ENCODE measurements at regions not wholly inside any gene's neighbourhood (a gene's known extent, or its start where the extent isn't known, plus 50 kb on each side); places are given as distances from the start of the nearest gene placed in this dataset.

- FAIRE-seq (no peak), DNase-seq (ENCODE audit: low read depth) (no peak)
- Mint-ChIP-seq H3K4me1 (ENCODE audit: low read depth, unreplicated experiment) (peaks cover 2% of the 10 kb centered on the region), H3K36me3 (ENCODE audit: low read depth, unreplicated experiment) (no peaks in the 10 kb centered on the region), H3K27ac (ENCODE audit: unreplicated experiment) (no peak overlapping the region), H3K4me3 (ENCODE audit: unreplicated experiment) (no peak overlapping the region), H3K9me3 (ENCODE audit: unreplicated experiment) (no peaks in the 10 kb centered on the region), H3K27me3 (ENCODE audit: low read depth, unreplicated experiment) (no peaks in the 10 kb centered on the region)
- Histone ChIP-seq H3K27ac (ENCODE audit: low read depth, low read length) (no peak overlapping the region), H3K4me2 (ENCODE audit: low read length) (no peak overlapping the region), H3K36me3 (ENCODE audit: insufficient read depth, low read length) (no peaks in the 10 kb centered on the region), H3K4me1 (ENCODE audit: insufficient read depth, low read length) (no peaks in the 10 kb centered on the region), H3K27me3 (ENCODE audit: insufficient read depth, low read length) (no peaks in the 10 kb centered on the region), H3K9ac (ENCODE audit: low read length) (no peak overlapping the region), H3K4me3 (ENCODE audit: insufficient read depth, low read depth, low read length) (no peak overlapping the region), H3K79me2 (ENCODE audit: insufficient read depth, low read length) (no peaks in the 10 kb centered on the region), H3K9me3 (ENCODE audit: insufficient read depth, low read depth, low read length) (no peaks in the 10 kb centered on the region), H4K20me1 (ENCODE audit: insufficient read depth, low read length) (no peaks in the 10 kb centered on the region), H2AFZ (ENCODE audit: low read depth, low read length) (no peak overlapping the region)
- no peak for TF ChIP-seq CTCF (IDR thresholded peaks at IDR 0.05; ENCODE audit: insufficient read depth, low read depth, low read length)
These were observed 544.1 kb downstream of the TUSC7 start for GRCh38 chr3:117253636-117254035.

DNA sequence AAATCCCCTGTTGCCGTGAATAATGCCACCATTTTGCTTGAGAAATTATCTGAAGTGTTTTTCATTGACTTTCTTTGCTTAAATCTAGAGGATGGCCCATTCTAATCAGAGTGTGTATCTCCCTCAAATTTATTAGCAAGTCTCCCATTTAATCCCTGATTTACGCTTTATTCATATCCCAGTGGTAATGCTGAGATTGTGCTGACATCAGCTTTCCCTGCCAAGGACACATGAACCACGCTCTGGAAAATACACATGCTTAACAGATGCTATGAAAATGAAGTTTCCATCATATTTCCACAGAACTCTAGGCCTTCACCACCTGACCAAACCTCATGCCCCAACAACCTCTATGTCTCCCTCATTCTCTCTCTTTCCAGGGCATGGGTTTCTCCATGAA, 545.4 kb downstream of the TUSC7 start:
- no peak overlapping the region for H2AFZ ChIP-seq (ENCODE audit: low read depth, low read length)
- H3K36me3 ChIP-seq (ENCODE audit: insufficient read depth, low read length): no peaks in the 10 kb centered on the region
- Mint-ChIP-seq H3K27me3 (ENCODE audit: low read depth, unreplicated experiment) (no peaks in the 10 kb centered on the region), H3K27ac (ENCODE audit: unreplicated experiment) (no peak overlapping the region), H3K4me3 (ENCODE audit: unreplicated experiment) (no peak overlapping the region), H3K9me3 (ENCODE audit: unreplicated experiment) (no peaks in the 10 kb centered on the region), H3K36me3 (ENCODE audit: low read depth, unreplicated experiment) (no peaks in the 10 kb centered on the region), H3K4me1 (ENCODE audit: low read depth, unreplicated experiment) (peaks cover 2% of the 10 kb centered on the region)
- H3K79me2 ChIP-seq (ENCODE audit: insufficient read depth, low read length): no peaks in the 10 kb centered on the region
- no peaks in the 10 kb centered on the region for H3K9me3 ChIP-seq (ENCODE audit: insufficient read depth, low read depth, low read length)
- H3K4me2 ChIP-seq (ENCODE audit: low read length): no peak overlapping the region
- H3K27me3 ChIP-seq (ENCODE audit: insufficient read depth, low read length): no peaks in the 10 kb centered on the region
- DNase-seq (ENCODE audit: low read depth): no peak
- TF ChIP-seq CTCF (IDR thresholded peaks at IDR 0.05; ENCODE audit: insufficient read depth, low read depth, low read length) (no peak), EZH2 (IDR thresholded peaks at IDR 0.05; ENCODE audit: insufficient read depth, low read length) (no peak)
- no peak overlapping the region for H3K4me3 ChIP-seq (ENCODE audit: insufficient read depth, low read depth, low read length)
- H3K9ac ChIP-seq (ENCODE audit: low read length): no peak overlapping the region
- no peaks in the 10 kb centered on the region for H3K4me1 ChIP-seq (ENCODE audit: insufficient read depth, low read length)
- H3K27ac ChIP-seq (ENCODE audit: low read depth, low read length): no peak overlapping the region
- FAIRE-seq: no peak
- H4K20me1 ChIP-seq (ENCODE audit: insufficient read depth, low read length): no peaks in the 10 kb centered on the region

DNA sequence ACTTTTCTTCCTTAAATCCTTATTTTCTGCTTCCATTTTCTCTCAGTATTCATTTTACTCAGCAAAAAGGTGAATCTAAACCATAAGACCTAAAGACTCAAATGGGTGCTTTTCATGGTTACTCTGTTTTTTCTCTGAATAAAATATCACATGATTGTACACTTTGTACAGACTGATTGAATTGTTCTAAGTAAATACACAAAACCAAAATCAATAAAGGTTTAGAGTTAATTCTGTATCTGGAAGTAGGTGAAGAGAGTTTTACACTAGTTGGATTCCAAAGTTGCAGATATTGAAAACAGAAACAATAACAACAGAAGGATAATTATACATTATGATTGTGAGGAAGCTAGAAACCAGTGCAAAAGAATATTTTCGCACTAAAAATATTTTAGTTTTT, 546.2 kb downstream of the TUSC7 start:
- H3K4me1 Mint-ChIP-seq (ENCODE audit: low read depth, unreplicated experiment): peaks cover 2% of the 10 kb centered on the region
- FAIRE-seq: no peak
- Histone ChIP-seq H3K36me3 (ENCODE audit: insufficient read depth, low read length) (no peaks in the 10 kb centered on the region), H3K4me2 (ENCODE audit: low read length) (no peak overlapping the region), H2AFZ (ENCODE audit: low read depth, low read length) (no peak overlapping the region), H3K27ac (ENCODE audit: low read depth, low read length) (no peak overlapping the region), H3K9ac (ENCODE audit: low read length) (no peak overlapping the region), H3K79me2 (ENCODE audit: insufficient read depth, low read length) (no peaks in the 10 kb centered on the region), H3K4me1 (ENCODE audit: insufficient read depth, low read length) (no peaks in the 10 kb centered on the region), H3K9me3 (ENCODE audit: insufficient read depth, low read depth, low read length) (no peaks in the 10 kb centered on the region), H4K20me1 (ENCODE audit: insufficient read depth, low read length) (no peaks in the 10 kb centered on the region), H3K27me3 (ENCODE audit: insufficient read depth, low read length) (no peaks in the 10 kb centered on the region), H3K4me3 (ENCODE audit: insufficient read depth, low read depth, low read length) (no peak overlapping the region)
- H3K4me3 Mint-ChIP-seq (ENCODE audit: unreplicated experiment): no peak overlapping the region
- H3K27me3 Mint-ChIP-seq (ENCODE audit: low read depth, unreplicated experiment): no peaks in the 10 kb centered on the region
- H3K36me3 Mint-ChIP-seq (ENCODE audit: low read depth, unreplicated experiment): no peaks in the 10 kb centered on the region
- no peak overlapping the region for H3K27ac Mint-ChIP-seq (ENCODE audit: unreplicated experiment)
- no peaks in the 10 kb centered on the region for H3K9me3 Mint-ChIP-seq (ENCODE audit: unreplicated experiment)
- DNase-seq (ENCODE audit: low read depth): no peak
- no peak for TF ChIP-seq CTCF (IDR thresholded peaks at IDR 0.05; ENCODE audit: insufficient read depth, low read depth, low read length)
- no peak for TF ChIP-seq EZH2 (IDR thresholded peaks at IDR 0.05; ENCODE audit: insufficient read depth, low read length)

Data from astrocyte (in vitro differentiated cells and primary cell).